Skeletal muscle tissue (tissue), 3 donors: ENCODE measurements at regions not wholly inside any gene's neighbourhood (a gene's known extent, or its start where the extent isn't known, plus 50 kb on each side); places are given as distances from the start of the nearest gene placed in this dataset.
"Not testable (repeated sequence)": the region's sequence is repeated elsewhere in the genome, so short reads cannot be mapped to it uniquely, and the experiment has no call there.

Source experiments
- H3K27ac ChIP-seq: one replicate; pipeline ENCODE4 v1.7.0; 2013; ENCODE audit warnings: mild to moderate bottlenecking, low read depth, low read length, inconsistent platforms
- H3K27me3 ChIP-seq, 3 donors: one replicate each; pipeline ENCODE4 v1.7.0; 2013; ENCODE audit warnings: low read length in 3 of 3; ENCODE audit not compliant: control insufficient read depth in 3 of 3, insufficient read depth in 3 of 3
- H3K36me3 ChIP-seq, 3 donors: one replicate each; pipeline ENCODE4 v1.7.0; 2013; ENCODE audit warnings: low read length in 3 of 3; ENCODE audit not compliant: control insufficient read depth in 3 of 3, insufficient read depth in 3 of 3
- H3K4me1 ChIP-seq, 3 donors: one replicate each; pipeline ENCODE4 v1.7.0; 2013; ENCODE audit warnings: low read length in 3 of 3, mild to moderate bottlenecking in 3 of 3; ENCODE audit not compliant: control insufficient read depth in 3 of 3, insufficient read depth in 3 of 3
- H3K4me3 ChIP-seq, 3 donors: one replicate each; pipeline ENCODE4 v1.7.0; 2013; ENCODE audit warnings: low read length in 3 of 3
- H3K9ac ChIP-seq, 3 donors: one replicate each; pipeline ENCODE4 v1.7.0; 2013; ENCODE audit warnings: low read length in 3 of 3, mild to moderate bottlenecking in 3 of 3, moderate library complexity in 2 of 3, low read depth in 1 of 3
- H3K9me3 ChIP-seq, 3 donors: one replicate each; pipeline ENCODE4 v1.7.0; 2013; ENCODE audit warnings: low read length in 3 of 3; ENCODE audit not compliant: control insufficient read depth in 3 of 3
- donor health status: Osteomylitis.

DNA sequence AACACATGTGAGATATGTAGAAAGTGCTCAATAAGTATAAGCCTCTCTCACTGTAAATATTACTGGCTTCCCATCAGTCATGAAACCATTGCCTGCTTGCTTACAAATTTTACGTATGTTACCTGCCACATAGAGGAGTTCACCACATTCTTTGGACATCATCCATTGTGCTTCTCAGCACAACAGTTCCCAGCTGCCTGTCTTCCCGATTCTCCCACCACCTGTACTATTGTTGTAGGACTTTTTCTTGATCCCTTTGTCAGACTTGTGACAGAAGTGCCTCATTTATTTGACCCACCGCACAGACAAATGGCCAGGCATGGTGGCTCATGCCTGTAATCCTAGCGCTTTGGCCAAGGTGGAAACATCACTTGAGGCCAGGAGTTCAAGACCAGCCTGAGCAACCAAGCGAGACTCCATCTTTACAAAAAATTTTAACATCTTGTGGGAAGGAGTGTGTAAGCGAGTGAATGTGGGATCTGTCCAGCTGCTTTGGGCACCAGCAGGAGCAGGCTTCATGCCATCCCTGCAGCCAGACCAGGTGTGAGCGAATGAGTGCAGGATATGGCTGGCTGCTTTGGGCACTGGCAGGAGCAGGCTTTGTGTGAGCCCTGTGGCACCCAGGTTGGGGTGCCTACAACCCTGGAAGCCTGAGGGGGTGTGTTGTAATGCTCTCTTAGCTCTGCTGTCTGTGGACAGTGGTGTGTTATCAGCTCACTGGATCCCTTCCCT is 139.9 kb upstream of the ELL2 start:
- Histone ChIP-seq H3K27ac (no peak overlapping the region), H3K27me3 (no peaks in the 10 kb centered on the region), H3K9me3 (no peaks in the 10 kb centered on the region), H3K36me3 (no peaks in the 10 kb centered on the region), H3K4me3 (no peak overlapping the region), H3K4me1 (no peaks in the 10 kb centered on the region), H3K9ac (no peak overlapping the region)

DNA sequence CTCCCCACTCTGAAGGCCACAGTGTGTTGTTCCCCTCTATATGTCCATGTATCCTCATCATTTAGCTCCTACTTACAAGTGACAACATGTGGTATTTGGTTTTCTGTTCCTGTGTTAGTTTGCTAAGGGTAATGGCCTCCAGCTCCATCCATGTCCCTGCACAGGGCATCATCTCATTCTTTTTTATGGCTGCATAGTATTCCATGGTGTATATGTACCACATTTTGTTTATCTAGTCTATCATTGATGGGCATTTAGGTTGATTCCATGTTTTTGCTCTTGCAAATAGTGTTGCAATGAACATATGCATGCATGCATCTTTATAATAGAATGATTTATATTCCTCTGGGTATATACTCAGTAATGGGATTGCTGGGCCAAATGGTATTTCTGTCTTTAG is 135.8 kb upstream of the ELL2 start:
- H3K9ac ChIP-seq, H3K4me1 ChIP-seq, H3K36me3 ChIP-seq, H3K27me3 ChIP-seq, H3K9me3 ChIP-seq, H3K27ac ChIP-seq, H3K4me3 ChIP-seq: not testable (repeated sequence)

DNA sequence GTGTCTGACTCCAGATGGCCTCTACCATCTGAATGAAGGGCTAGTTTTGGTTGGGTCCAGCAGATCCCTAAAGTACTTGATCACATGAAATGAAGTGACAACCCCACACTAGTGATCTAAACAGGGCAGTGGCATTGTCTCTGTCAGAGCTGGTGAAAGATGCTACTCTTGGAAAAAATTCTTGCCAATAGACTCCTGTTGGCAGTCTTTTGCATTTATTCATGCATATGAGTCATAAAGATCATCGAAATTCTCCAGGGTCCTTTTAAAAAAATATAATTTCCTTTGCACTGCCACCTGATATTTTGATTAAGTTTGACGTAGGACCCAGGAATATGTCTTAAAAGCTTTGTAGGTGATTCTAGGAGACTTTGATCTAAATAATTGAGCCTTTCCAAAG is 135.1 kb upstream of the ELL2 start:
- no peak overlapping the region for H3K27ac ChIP-seq
- no peak overlapping the region for H3K4me3 ChIP-seq
- H3K36me3 ChIP-seq = no peaks in the 10 kb centered on the region
- no peaks in the 10 kb centered on the region for H3K9me3 ChIP-seq
- H3K9ac ChIP-seq = no peak overlapping the region
- peaks cover 3 to 6% (median 5%) of the 10 kb centered on the region in 3 donors for H3K4me1 ChIP-seq
- H3K27me3 ChIP-seq = no peaks in the 10 kb centered on the region

DNA sequence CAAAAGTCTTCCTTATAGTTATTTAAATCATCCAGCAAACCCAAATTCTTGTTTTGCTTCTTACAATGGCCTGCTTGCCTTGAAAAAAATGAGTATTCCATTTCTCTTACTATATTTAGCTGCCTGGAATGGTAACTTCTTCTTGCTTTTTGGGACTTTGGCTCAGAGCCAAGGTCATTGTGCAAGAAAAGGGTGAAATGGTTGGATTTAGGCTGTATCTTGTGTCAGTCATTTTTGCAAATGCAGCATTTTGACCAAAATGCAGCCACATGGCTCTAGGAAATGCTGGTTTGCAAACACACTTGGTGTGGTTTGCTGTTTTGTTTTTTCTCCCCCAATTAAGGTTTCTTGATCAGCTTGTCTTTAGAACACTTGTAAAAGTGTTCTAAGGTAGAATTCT is 133.3 kb upstream of the ELL2 start:
- H3K4me3 ChIP-seq = no peak overlapping the region
- no peak overlapping the region for H3K9ac ChIP-seq
- H3K27me3 ChIP-seq = no peaks in the 10 kb centered on the region

DNA sequence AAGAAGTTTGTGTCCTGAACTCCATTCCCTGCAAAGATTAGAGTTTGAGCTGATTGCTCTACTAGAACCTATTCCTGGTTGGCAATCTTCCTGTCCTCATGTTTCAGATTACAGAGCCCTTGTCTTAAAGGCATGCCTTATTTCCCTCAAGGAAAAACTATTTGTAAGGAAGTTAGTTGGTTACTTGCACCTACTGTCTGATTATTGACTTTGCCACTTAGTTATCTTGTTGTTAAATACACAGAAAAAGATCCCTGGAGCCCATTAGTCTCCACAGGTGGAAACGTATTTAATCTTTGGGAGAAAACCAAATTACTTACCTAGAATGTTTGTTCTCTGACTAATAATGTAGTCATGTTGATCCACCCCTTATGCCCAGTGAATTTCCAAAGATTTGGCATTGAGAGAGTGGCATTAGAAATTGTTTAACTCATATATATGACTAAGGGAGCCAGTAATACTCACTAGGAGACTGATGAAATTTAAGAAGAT is 132.3 kb upstream of the ELL2 start:
- no peaks in the 10 kb centered on the region for H3K9me3 ChIP-seq
- H3K36me3 ChIP-seq = no peaks in the 10 kb centered on the region
- no peak overlapping the region for H3K27ac ChIP-seq
- peaks cover 3 to 6% (median 5%) of the 10 kb centered on the region in 3 donors for H3K4me1 ChIP-seq
- no peak overlapping the region for H3K9ac ChIP-seq
- H3K4me3 ChIP-seq = no peak overlapping the region
- no peaks in the 10 kb centered on the region for H3K27me3 ChIP-seq

More for the DNA sequence above, 133.3 kb upstream of the ELL2 start:
- Histone ChIP-seq H3K9me3 (no peaks in the 10 kb centered on the region), H3K27ac (no peak overlapping the region), H3K36me3 (no peaks in the 10 kb centered on the region), H3K4me1 (peaks cover 3 to 6% (median 5%) of the 10 kb centered on the region in 3 donors)

DNA sequence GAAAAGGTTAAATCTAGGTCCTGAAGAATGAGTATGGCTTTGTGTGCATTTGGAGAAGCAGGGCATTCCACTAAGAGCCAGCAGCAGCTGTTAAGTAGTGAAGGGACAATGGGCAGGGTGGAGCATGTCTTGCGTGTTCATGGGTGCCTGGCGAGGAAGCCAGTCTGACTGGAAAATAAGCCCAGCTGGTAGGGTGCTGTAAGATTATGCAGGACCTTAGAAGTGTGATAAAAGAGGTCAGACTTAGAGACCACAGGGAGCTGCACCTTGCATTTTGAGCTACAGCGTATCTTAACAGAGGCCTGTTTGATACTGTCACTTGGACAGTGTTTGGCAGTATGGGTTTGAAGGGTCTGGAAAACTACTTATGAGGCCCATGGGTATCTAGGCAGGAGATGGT is 131.7 kb upstream of the ELL2 start:
- Histone ChIP-seq H3K36me3 (no peaks in the 10 kb centered on the region), H3K4me3 (no peak overlapping the region), H3K4me1 (peaks cover 3 to 6% (median 5%) of the 10 kb centered on the region in 3 donors), H3K27ac (no peak overlapping the region), H3K9ac (no peak overlapping the region), H3K9me3 (no peaks in the 10 kb centered on the region), H3K27me3 (no peaks in the 10 kb centered on the region)

DNA sequence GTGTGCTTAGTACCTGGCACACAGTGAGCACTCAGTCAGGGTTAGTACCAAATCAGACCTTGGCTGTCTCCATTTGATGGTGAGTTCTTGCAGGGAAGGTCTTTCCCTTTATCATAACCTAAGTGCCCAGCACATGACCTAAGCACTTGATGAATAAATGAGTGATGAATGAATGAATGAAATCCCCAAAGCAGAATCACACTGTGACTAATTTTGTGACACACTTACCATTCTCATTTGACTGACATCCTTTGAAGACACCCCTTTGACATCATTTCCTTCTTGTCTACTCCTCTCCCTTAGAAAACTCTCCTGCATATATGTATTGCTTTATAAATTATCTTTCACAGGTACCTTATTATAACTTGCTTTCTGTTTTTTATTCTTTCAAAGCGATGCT is 130.2 kb upstream of the ELL2 start:
- Histone ChIP-seq H3K9ac (no peak overlapping the region), H3K27ac (no peak overlapping the region)

DNA sequence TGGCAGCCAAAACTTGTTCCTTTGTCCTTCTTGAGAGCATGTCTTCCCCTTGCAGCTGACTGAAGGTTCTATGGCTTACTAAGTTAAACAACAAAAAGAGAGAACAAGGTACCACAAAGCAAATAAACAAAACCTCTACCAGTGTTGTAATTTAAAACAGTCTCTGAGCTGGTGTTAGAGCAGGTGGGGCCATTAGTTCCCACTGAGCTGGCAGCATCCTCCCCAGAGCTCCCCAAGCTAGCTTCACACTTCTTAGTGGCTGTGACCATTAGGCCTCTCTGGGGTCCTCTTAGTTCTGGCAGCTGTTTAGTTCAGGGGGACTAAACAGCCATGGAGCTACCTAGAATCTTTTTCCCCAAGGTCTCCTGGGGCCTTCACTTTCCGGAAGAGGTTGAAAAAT is 128.6 kb upstream of the ELL2 start:
- Histone ChIP-seq H3K9ac (no peak overlapping the region), H3K27ac (no peak overlapping the region), H3K4me3 (no peak overlapping the region), H3K27me3 (no peaks in the 10 kb centered on the region), H3K9me3 (no peaks in the 10 kb centered on the region), H3K36me3 (no peaks in the 10 kb centered on the region), H3K4me1 (peaks cover 3 to 6% (median 5%) of the 10 kb centered on the region in 3 donors)

More for the DNA sequence above, 130.2 kb upstream of the ELL2 start:
- H3K4me1 ChIP-seq = peaks cover 3 to 6% (median 5%) of the 10 kb centered on the region in 3 donors
- H3K9me3 ChIP-seq = no peaks in the 10 kb centered on the region
- no peaks in the 10 kb centered on the region for H3K27me3 ChIP-seq
- no peaks in the 10 kb centered on the region for H3K36me3 ChIP-seq
- no peak overlapping the region for H3K4me3 ChIP-seq

DNA sequence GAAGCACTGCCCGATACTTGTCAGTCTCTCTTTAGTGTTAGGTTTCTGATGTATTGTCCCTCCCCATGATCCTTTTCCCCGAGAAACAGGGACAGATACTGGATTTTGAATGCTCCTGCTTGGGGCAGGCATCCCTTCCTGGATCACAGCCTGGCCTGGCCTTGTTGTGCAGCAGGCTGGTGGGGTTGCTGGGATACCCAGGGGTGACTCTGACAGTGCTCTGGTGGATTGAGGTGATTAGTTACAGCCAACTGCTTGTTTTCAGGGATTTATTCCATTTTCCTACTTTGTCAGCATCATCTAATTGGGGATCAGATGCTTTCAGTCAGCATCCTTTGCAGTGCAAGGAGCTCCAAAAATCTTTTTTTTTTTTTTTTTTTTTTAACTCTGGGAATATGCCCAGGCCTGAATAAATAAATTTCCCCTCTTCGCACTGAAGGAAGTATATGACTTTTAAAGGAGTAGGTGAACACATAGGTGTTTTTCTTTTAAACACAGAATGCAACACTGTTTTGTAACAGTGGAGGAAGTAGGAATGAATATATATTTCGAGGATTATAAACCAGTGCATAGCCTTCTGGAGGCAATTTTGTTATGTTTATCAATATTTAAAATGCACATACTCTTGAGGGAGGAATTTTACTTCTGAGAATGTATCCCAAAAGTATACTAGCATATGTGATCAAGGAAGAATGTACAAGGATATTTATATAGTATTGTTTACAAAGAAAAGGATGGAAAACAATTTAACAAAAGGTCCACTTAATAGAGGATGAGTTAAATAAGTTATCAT is 127.3 kb upstream of the ELL2 start:
- H3K27ac ChIP-seq = no peak overlapping the region
- H3K9me3 ChIP-seq = no peaks in the 10 kb centered on the region
- H3K27me3 ChIP-seq = no peaks in the 10 kb centered on the region
- no peak overlapping the region for H3K9ac ChIP-seq
- no peaks in the 10 kb centered on the region for H3K36me3 ChIP-seq
- no peak overlapping the region for H3K4me3 ChIP-seq
- H3K4me1 ChIP-seq = peaks cover 0 to 2% (median 0%) of the 10 kb centered on the region in 3 donors

DNA sequence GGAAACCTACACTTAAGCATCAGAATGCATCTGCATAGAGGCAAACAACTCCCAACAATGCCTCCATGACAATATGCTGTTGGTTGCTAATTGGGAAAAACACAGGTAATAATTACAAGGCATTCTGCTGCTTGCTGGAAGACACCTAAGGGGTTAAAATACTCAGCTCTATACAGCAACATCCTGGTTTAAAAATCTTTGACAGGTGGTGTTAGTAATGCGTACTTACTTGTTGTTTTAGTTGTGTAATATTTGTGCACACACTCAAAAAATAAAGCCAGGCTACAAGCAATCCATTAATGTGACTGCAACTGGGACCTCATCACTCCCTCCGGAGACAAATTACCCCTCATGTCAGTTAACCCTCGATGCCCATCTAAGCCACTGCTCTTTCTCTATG is 126.3 kb upstream of the ELL2 start:
- Histone ChIP-seq H3K9me3 (no peaks in the 10 kb centered on the region), H3K27me3 (no peaks in the 10 kb centered on the region), H3K4me3 (no peak overlapping the region), H3K27ac (no peak overlapping the region), H3K4me1 (no peaks in the 10 kb centered on the region), H3K36me3 (no peaks in the 10 kb centered on the region), H3K9ac (no peak overlapping the region)
